HG03095 (cell line): ENCODE measurements at regions not wholly inside any gene's neighbourhood (a gene's known extent, or its start where the extent isn't known, plus 50 kb on each side); places are given as distances from the start of the nearest gene placed in this dataset.
"Not testable (repeated sequence)": the region's sequence is repeated elsewhere in the genome, so short reads cannot be mapped to it uniquely, and the experiment has no call there.

ENCODE experiments used
- ATAC-seq: cut with Tn5 transposase; IDR thresholded peaks from one replicate; pipeline ENCODE4 v1.9.1; 2021; ENCODE audit warnings: moderate library complexity; ENCODE audit not compliant: unreplicated experiment

DNA sequence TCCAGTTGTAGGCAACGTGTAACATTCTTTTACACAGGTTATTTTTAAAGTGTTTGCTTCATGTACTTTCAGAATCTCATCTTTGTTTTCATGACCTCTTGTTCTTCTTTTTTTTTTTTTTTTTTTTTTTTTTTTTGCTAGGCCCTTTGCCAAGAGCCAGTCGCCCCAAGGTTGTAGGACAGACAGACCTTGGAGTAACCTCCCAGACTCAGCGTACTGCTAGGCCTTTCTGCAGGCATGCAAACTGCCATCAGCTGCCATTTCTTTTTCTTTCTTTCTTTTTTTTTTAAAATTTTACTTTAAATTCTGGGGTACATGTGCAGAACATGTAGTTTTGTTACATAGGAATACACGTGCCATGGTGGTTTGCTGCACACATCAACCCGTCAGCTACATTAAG lies 452.3 kb upstream of the MDGA2 start:
- no peak for ATAC-seq

DNA sequence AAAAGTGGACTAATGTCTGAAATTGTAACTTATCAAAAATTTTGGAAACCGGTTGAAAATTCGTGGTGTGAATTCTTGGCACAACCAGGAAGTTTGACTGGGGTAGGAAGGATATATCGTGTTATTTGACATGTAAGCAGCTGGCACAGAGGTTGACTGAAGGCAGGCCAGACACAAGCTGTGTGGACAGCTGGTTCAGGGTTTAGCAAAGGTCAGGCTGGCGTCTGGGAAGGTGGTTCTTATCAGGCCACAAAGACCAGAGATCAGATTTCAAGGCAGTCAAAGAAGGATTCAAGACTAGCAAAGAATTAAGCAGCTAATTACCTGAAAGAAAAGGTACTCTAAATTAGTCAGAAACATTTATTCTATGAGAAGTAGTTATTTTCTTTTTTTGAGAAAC lies 450.2 kb upstream of the MDGA2 start:
- ATAC-seq = no peak

DNA sequence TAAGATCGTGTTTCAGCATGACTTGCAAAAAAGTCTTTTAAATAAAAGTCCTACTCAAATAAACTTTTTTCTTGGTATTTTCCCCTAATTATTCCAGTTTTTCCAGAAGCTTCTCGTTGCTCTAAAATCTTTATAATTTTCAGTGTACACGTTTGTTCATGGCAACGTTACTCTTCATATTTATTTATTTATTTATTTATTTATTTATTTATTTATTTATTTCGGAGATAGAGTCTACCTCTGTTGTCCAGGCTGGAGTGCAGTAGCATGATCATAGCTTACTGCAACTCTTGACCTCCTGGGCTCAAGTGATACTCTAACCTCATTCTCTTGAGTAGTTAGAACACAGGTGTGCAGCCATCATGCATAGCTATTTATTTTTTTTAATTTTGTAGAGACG lies 438.3 kb upstream of the MDGA2 start:
- ATAC-seq = no peak

DNA sequence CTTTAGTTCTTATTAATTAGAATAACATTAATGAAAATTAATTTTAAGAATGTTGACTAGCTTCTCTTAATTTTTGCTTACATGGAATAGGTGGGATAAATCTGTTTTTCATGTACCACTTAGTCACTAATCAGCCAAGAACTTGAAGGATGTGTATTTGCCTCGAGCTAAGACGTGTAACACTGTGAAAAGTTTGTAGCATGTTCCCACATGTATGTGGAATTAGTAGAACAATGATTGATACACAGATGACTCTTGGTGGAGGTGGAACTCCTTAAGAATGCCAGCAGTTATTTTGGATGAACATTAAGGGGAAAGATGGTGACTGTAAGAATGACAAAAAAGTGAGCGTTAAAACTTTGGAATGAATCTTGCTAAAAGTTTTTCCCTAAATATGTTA lies 435.7 kb upstream of the MDGA2 start:
- ATAC-seq = no peak

DNA sequence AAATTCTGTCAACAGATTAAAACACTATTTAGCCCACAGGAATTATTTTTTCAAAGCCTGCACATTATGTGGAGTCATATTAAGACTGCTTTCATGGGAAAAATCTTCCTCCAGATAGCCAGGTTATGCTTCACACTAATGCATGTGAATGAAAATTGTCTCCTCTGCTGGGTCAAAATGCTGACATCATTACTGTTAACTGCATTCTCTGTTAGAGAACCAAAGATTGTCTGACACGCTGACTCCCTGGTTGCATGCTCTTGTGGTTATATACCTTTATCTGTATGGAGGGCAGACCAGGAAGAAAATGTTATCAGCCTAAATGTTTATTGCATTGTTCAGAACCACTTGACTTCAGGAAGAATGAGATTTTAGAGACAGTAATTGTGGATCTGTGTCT lies 432.2 kb upstream of the MDGA2 start:
- no peak for ATAC-seq

DNA sequence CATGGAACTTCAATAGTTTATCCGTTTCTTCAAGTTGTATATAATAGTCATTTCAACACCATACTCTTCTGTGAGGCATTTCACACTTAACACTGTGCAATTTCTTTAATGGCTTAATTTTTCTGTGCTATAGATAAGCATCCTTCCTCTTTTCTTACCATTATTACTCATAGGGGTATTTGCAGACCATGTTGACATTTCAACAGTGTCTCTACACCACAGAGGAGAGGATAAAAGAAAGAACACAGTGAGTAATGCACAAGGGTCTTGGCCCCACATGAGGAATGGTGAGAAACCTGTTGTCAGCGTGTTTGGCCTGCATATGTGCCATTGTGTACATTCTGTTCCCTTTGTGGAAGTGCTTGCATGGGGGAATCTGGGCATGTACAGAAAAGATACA lies 421.5 kb upstream of the MDGA2 start:
- no peak for ATAC-seq

DNA sequence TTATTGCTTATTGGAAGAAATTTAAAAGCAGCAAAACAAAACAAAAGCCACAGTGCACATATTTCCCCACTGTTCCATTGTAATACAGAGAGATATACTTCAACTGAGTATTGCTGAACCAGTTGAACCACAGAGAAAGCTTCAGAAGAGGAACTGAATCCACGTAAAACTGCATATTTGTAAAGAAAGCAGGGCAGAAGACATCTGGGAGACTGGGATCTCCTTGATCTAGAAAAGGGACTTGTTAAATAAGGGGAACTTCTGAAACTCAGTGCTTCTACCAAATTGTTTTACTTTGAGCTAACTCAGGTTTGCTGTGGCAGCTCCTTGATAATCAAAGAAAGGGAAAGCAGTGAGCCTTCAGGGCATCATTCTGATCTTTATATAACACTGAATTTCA lies 411.1 kb upstream of the MDGA2 start:
- no peak for ATAC-seq

DNA sequence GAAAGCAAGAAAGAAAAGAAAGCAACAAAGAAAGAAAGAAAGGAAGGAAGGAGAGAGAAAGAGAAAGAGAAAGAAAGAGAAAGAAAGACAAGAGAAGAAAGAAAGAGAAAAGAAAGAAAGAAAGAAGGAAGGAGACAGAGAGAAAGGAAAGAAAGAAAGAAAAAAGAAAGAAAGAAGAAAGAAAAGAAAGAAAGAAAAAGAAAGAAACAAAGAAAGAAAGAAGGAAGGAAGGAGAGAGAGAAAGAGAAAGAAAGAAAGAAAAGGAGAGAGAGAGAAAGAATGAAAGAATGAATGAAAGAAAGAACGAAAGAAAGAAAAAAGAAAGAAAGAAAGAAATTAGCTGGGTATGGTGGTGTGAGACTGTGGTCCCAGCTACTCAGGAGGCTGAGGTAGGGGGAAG lies 400.1 kb upstream of the MDGA2 start:
- ATAC-seq = no peak

DNA sequence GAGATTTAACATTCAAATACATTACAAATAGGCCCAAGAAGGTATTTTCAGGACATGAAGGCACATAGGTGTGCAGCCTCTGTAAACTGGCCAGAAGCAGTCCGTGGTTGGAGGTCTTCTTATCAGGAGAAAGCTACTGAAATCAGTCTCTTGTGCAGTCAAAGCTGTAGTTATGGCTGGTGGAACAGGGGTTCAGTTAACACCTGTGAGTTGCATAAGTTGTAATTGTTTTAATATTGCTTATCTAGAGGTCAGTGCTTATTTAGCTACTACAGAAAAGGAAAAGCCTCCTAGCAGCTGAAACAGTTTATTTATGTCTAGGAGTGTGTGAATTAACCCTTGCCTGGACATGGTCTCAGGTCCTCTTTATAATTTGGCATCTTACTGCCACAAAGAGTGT lies 377.6 kb upstream of the MDGA2 start:
- ATAC-seq = no peak

DNA sequence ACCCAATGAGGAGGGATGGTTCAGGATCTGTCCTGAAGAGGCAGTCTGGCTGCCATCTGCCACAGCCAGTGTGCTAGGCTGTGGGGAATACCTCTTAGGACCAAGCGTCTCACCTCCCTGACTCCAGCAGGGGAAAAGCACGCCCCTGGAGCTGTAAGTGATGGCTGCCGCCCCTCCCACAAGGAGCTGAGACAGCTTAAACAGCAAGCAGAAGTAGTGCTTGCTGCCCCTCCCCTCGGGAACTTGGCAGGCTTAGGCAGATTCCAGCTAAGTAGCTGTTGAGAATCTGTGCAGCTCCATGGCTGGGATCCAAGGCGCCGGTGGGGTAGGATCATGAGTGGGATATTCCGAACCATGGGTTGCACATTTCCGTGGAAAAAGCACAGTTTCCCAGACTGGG lies 360.4 kb upstream of the MDGA2 start:
- no peak for ATAC-seq

DNA sequence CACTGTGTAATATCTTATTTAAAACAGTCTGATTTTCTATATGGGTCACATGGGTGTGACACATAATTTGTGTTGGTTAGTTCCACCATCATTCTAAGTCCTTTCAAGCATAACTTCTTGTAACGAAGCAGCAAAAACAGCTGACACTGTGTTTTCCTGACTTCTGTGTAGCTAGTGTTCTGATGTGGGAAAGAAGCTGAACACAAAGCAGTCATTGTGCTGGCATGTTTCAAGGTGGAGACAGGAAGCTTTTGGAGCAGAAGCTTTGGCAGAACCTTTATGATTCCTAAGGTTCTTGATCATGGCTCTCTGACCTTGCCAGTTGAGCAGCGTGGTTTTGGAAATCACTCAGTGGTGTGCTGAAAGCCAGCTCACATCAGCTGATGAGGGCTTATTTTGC lies 351.7 kb upstream of the MDGA2 start:
- ATAC-seq = no peak

DNA sequence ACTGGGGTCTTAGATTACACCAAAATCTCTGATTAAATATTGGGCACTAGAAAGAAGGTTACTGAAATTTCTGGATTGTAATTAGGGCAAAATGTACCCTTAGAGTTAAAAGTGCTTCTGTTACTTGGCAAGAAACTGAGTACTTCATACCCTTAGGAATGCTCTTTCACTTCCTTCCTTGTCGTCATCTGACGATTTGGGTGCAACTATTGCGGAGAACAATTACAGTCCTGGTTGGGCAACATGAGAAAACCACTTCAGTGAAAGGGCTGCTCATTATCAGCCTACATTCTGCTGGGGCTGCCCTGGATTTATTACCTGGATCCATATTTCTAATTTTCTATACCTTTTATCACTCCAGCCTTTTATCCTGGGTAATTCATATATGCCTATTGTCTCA lies 348.5 kb upstream of the MDGA2 start:
- ATAC-seq = no peak

DNA sequence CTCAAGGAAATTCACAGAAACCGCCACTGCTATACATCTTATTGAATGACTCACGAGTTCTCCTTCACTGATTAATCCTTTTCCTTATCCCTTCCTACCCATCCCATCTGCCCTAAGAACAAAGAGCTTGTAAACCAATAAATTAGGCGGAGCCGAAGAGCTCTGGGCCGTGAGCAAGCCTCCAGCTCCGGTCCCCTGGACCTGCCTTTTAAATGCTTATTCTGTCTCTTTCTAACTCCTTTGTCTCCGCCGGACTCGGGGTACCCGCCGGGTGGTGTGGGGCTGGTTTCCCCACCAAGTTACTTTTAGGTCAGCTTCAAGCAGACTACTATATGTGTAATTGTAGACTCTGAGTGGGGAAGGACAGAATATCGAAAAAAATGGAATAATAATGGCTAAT lies 336.1 kb upstream of the MDGA2 start:
- not testable (repeated sequence) for ATAC-seq

DNA sequence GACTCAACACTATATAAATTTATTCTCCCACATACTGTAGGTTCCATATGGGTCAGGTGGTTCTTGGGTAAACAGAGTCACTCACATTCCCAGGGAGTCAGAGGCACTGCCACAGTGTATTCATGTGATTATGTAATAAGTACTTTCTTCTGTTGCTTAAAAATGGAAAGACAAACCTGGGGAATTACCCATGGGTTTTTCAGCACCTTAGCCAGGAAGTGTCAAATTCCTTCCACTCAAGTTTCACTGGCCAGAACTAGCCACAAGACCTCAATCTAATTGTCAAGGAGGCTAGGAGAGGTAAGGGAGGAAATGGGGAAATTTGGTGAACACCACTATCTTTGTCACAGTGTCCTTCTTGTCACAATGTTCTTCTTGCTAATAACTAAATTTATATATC lies 333.2 kb upstream of the MDGA2 start:
- ATAC-seq = no peak

DNA sequence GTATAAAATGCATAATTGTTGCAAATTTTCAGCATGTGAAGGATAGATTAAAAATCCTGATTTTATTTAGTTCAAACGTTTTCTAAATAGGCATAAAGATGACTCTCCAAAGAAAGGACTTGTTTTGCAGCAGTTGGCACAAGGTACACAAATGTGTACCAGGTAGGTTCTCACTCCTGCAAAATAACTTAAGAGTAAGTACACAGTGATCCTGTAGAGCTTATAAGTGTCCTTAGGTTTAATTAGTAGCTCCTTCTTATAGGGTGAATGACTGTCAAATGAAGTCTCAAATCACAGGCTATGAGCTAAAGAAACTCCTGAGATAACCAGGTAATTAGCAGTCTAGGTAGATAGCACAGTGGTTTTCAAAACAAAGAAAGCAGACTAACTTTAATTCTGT lies 330.6 kb upstream of the MDGA2 start:
- no peak for ATAC-seq

DNA sequence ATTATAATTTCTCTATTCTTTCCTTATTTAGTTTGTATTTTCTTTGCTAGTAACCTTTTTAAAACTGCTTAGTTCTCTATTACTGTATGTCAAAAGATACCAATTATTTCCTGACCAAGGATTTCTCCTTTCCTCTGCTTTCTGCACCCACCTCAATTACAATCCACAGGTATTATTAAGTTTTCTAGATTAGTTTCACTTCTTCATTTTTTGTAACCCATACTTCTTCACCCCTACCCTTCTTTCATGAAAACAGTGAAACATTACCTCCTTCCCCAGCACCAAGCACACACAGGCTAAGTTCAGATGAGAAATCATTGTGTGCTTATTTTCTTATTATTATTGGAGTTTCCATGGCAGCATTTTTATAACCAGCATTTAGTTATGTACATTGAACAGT lies 318.5 kb upstream of the MDGA2 start:
- no peak for ATAC-seq

DNA sequence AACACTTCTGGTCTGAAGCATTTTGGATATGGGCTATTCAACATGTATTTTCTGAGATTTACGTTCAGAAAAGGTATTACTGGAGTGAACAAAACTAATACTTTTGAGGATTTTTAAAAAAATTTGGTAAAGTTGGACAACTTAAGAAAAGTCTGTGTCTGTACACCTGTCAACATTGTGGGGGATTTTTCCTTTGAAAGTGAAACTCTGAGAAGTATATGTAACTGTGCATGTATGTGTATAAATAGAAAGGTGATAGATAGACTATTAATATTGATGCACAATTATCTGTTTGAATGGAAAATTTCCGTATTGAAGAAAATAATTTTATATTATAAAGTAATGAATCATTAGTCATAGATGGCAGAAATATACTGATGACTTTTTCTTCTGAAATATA lies 312.8 kb upstream of the MDGA2 start:
- ATAC-seq = no peak

DNA sequence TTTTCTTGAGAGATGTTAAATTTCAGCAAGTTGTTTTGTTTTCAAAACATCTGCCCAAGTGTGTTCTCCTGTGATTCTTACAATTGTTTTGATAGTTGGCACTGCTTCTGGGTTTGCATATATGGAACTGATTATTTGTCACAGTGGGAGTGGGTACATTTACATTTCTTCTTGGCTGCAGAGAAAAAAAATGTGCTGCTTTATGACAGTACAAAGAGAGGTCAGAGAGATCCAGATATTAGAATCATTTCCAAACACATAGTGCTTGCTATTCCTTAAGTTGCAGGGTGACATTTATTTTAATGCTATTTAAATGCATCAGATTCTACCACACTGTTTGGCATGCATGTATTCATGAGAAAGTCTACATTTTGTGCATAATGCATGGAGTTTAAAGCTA lies 303.5 kb upstream of the MDGA2 start:
- ATAC-seq = no peak

DNA sequence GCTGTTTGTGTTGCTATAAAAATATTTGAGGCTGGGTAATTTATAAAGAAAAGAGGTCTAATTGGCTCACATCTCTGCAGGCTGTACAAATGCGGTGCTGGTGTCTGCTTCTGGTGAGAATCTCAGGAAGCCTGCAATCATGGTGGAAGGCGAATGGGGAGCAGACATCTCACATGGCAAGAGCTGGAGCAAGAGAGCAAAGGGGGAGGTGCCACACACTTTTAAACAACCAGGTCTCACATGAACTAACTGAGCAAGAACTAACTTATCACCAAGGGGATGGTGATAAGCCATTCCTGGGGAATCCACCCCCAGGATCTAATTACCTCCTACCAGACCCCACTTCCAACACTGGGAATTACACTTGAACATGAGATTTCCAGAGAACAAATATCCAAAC lies 300.7 kb upstream of the MDGA2 start:
- no peak for ATAC-seq

DNA sequence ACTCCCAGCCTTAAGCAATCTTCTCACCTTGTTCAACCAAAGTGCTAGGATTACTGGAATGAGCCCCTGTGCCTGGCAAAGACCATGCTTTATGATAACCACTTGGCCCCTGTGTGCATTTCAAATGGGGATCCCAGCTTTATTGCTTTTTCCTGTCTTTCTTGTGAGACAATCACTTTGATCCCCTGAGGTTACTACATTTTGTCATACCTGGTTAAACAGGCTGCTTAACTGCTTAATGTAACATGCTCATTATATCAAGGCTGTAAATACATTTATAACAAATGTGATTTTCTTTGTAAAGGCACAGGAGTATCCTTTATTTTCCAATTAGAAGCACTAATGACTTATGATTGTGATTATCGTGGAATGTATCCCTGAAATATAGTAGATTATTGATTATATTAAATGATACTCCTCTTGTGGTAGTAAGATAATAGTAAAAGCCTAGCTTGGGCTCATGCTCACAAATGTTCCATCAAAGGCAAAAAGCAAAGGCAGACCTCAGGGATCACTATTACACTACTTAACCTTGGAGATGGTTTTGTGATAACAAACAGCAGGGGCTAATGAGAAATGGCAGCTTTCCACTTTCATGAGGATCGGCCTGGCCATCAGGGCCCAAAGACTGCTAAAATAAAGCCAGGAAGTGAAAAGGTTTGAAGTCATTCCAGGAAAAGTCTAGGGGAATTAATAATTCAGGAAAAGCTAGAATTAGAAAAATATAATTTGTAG lies 290.8 kb upstream of the MDGA2 start:
- no peak for ATAC-seq

DNA sequence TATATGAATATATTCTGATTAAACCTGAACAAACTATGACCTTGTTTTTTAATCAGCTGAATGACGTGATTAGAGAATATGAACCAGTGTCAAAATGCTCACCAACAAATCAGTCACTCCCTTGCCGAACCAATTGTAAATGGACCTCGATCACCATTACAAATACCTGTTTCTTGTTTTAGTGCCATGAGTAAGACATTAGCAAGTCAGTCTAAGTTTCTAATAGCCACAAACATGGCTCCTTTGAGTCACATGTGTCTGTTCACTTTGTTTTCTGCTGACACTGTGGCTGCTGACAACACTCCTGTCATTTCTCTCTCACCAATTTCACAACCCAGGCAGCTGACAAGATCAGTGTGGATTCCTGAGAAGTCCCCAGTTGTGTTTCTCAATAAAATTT lies 286.2 kb upstream of the MDGA2 start:
- ATAC-seq = no peak

DNA sequence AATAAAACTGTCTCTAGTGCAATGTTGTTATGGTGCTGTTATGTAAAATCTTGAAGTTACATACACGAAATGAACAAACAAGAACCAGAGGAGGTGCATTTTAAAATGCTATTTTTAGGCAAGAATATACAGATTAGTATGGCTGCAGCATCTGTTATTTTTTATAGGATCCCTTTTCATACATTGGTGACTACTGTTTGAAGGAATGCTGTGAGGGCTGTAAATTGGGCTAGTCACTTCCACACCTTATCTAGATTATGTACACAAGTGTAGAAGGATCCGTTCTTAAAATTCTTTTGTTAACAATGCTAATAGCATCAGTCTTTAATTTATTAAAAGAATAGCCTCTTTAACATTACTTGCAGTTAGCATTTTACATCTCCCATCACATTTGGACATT lies 284.3 kb upstream of the MDGA2 start:
- no peak for ATAC-seq

DNA sequence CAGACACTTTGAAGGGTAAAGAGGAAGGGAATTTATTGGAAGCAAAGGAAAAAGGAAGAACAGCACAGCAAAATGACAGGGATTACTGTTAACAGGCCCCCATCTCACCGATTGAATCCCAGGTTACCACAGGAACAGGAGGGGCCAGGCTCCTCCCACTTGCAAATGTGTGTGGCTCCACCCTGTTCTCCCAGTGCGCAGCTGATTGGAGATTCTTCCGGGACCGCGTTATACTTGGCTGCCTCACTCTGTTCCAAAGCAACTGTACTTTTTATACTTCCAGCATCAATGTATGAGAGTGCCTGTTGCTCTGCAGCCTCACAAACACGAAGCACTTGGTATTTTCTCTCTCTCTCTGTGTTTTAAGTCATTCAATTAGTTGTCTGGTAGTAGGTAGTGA lies 273.6 kb upstream of the MDGA2 start:
- no peak for ATAC-seq

DNA sequence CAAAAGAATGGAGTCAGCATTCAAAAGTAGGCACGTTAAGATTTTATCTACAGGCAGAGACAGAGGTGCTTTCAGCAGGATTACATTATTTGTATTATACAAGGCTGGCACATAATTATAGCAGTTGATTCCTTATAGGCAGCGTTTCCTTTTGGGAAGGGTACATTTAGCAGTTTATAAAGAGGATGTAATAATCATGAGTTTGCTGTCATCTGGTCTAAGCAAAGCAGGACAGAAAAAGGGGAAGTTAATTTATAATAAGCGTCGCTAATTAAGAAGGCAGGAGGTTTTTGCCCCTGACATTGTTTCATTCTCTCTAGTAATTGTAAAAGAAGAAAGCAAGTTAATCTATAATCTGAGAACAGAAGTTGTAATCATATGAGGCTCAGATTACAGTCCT lies 259.9 kb upstream of the MDGA2 start:
- no peak for ATAC-seq
